ENCODE measurements at regions not wholly inside any gene's neighbourhood (a gene's known extent, or its start where the extent isn't known, plus 50 kb on each side); places are given as distances from the start of the nearest gene placed in this dataset.
"Not testable (repeated sequence)": the region's sequence is repeated elsewhere in the genome, so short reads cannot be mapped to it uniquely, and the experiment has no call there.

GRCh38 chr1:244304656-244305055 is 147.1 kb downstream of the ADSS2 start:
- TF ChIP-seq CTCF (IDR thresholded peaks at IDR 0.05; ENCODE audit: insufficient read depth, low read depth, low read length), result no peak
- no peak for TF ChIP-seq EZH2 (IDR thresholded peaks at IDR 0.05; ENCODE audit: insufficient read depth, low read length)
- no peaks in the 10 kb centered on the region for H3K79me2 ChIP-seq (ENCODE audit: insufficient read depth, low read length)
- Mint-ChIP-seq H3K27ac (ENCODE audit: unreplicated experiment) (no peak overlapping the region), H3K36me3 (ENCODE audit: low read depth, unreplicated experiment) (no peaks in the 10 kb centered on the region), H3K4me3 (ENCODE audit: unreplicated experiment) (no peak overlapping the region), H3K9me3 (ENCODE audit: unreplicated experiment) (peaks cover 13% of the 10 kb centered on the region), H3K27me3 (ENCODE audit: low read depth, unreplicated experiment) (no peaks in the 10 kb centered on the region), H3K4me1 (ENCODE audit: low read depth, unreplicated experiment) (peaks cover 9% of the 10 kb centered on the region)
- FAIRE-seq, result no peak
- peaks cover 5% of the 10 kb centered on the region for H3K4me1 ChIP-seq (ENCODE audit: insufficient read depth, low read length)
- H3K4me2 ChIP-seq (ENCODE audit: low read length), result no peak overlapping the region
- no peaks in the 10 kb centered on the region for H4K20me1 ChIP-seq (ENCODE audit: insufficient read depth, low read length)
- no peak overlapping the region for H3K9ac ChIP-seq (ENCODE audit: low read length)
- no peak overlapping the region for H2AFZ ChIP-seq (ENCODE audit: low read depth, low read length)
- no peak overlapping the region for H3K4me3 ChIP-seq (ENCODE audit: insufficient read depth, low read depth, low read length)
- H3K27me3 ChIP-seq (ENCODE audit: insufficient read depth, low read length), result no peaks in the 10 kb centered on the region
- no peaks in the 10 kb centered on the region for H3K9me3 ChIP-seq (ENCODE audit: insufficient read depth, low read depth, low read length)
- no peak overlapping the region for H3K27ac ChIP-seq (ENCODE audit: low read depth, low read length)
- H3K36me3 ChIP-seq (ENCODE audit: insufficient read depth, low read length), result no peaks in the 10 kb centered on the region
- no peak for DNase-seq (ENCODE audit: low read depth)

- H3K9me3 ChIP-seq (ENCODE audit: insufficient read depth, low read depth, low read length), result no peaks in the 10 kb centered on the region
- no peak overlapping the region for H3K4me3 Mint-ChIP-seq (ENCODE audit: unreplicated experiment)
- H2AFZ ChIP-seq (ENCODE audit: low read depth, low read length), result no peak overlapping the region
- H4K20me1 ChIP-seq (ENCODE audit: insufficient read depth, low read length), result no peaks in the 10 kb centered on the region
- H3K4me2 ChIP-seq (ENCODE audit: low read length), result no peak overlapping the region
- no peaks in the 10 kb centered on the region for H3K36me3 Mint-ChIP-seq (ENCODE audit: low read depth, unreplicated experiment)
- H3K9ac ChIP-seq (ENCODE audit: low read length), result no peak overlapping the region
- no peaks in the 10 kb centered on the region for H3K36me3 ChIP-seq (ENCODE audit: insufficient read depth, low read length)
- TF ChIP-seq EZH2 (IDR thresholded peaks at IDR 0.05; ENCODE audit: insufficient read depth, low read length), result no peak
- no peak for TF ChIP-seq CTCF (IDR thresholded peaks at IDR 0.05; ENCODE audit: insufficient read depth, low read depth, low read length)
- no peaks in the 10 kb centered on the region for H3K79me2 ChIP-seq (ENCODE audit: insufficient read depth, low read length)
- H3K9me3 Mint-ChIP-seq (ENCODE audit: unreplicated experiment), result peaks cover 13% of the 10 kb centered on the region
- peaks cover 5% of the 10 kb centered on the region for H3K4me1 ChIP-seq (ENCODE audit: insufficient read depth, low read length)
- no peaks in the 10 kb centered on the region for H3K27me3 ChIP-seq (ENCODE audit: insufficient read depth, low read length)
- FAIRE-seq (no peak), DNase-seq (ENCODE audit: low read depth) (no peak)
- peaks cover 9% of the 10 kb centered on the region for H3K4me1 Mint-ChIP-seq (ENCODE audit: low read depth, unreplicated experiment)
- H3K27ac ChIP-seq (ENCODE audit: low read depth, low read length), result no peak overlapping the region
- no peak overlapping the region for H3K4me3 ChIP-seq (ENCODE audit: insufficient read depth, low read depth, low read length)
- H3K27me3 Mint-ChIP-seq (ENCODE audit: low read depth, unreplicated experiment), result no peaks in the 10 kb centered on the region
- no peak overlapping the region for H3K27ac Mint-ChIP-seq (ENCODE audit: unreplicated experiment)
These were observed 145.8 kb downstream of the ADSS2 start for GRCh38 chr1:244305776-244306341.

- no peaks in the 10 kb centered on the region for H4K20me1 ChIP-seq (ENCODE audit: insufficient read depth, low read length)
- H3K4me1 ChIP-seq (ENCODE audit: insufficient read depth, low read length), result peaks cover 5% of the 10 kb centered on the region
- Mint-ChIP-seq H3K27me3 (ENCODE audit: low read depth, unreplicated experiment) (no peaks in the 10 kb centered on the region), H3K4me1 (ENCODE audit: low read depth, unreplicated experiment) (peaks cover 8% of the 10 kb centered on the region), H3K4me3 (ENCODE audit: unreplicated experiment) (no peak overlapping the region), H3K9me3 (ENCODE audit: unreplicated experiment) (peaks cover 13% of the 10 kb centered on the region), H3K36me3 (ENCODE audit: low read depth, unreplicated experiment) (no peaks in the 10 kb centered on the region), H3K27ac (ENCODE audit: unreplicated experiment) (no peak overlapping the region)
- no peak overlapping the region for H3K9ac ChIP-seq (ENCODE audit: low read length)
- H3K9me3 ChIP-seq (ENCODE audit: insufficient read depth, low read depth, low read length), result no peaks in the 10 kb centered on the region
- no peaks in the 10 kb centered on the region for H3K79me2 ChIP-seq (ENCODE audit: insufficient read depth, low read length)
- no peaks in the 10 kb centered on the region for H3K36me3 ChIP-seq (ENCODE audit: insufficient read depth, low read length)
- TF ChIP-seq EZH2 (IDR thresholded peaks at IDR 0.05; ENCODE audit: insufficient read depth, low read length) (no peak), CTCF (IDR thresholded peaks at IDR 0.05; ENCODE audit: insufficient read depth, low read depth, low read length) (no peak)
- no peak overlapping the region for H3K4me2 ChIP-seq (ENCODE audit: low read length)
- no peak overlapping the region for H3K27ac ChIP-seq (ENCODE audit: low read depth, low read length)
- FAIRE-seq, result no peak
- H2AFZ ChIP-seq (ENCODE audit: low read depth, low read length), result no peak overlapping the region
- H3K4me3 ChIP-seq (ENCODE audit: insufficient read depth, low read depth, low read length), result no peak overlapping the region
- no peak for DNase-seq (ENCODE audit: low read depth)
- no peaks in the 10 kb centered on the region for H3K27me3 ChIP-seq (ENCODE audit: insufficient read depth, low read length)
These were observed 145.2 kb downstream of the ADSS2 start for GRCh38 chr1:244306544-244306943.

- H3K9me3 ChIP-seq (ENCODE audit: insufficient read depth, low read depth, low read length); H3K4me2 ChIP-seq (ENCODE audit: low read length); H3K27ac ChIP-seq (ENCODE audit: low read depth, low read length); H3K27me3 ChIP-seq (ENCODE audit: insufficient read depth, low read length); FAIRE-seq; H3K36me3 ChIP-seq (ENCODE audit: insufficient read depth, low read length); H3K79me2 ChIP-seq (ENCODE audit: insufficient read depth, low read length); H3K9ac ChIP-seq (ENCODE audit: low read length); H4K20me1 ChIP-seq (ENCODE audit: insufficient read depth, low read length); H3K4me1 Mint-ChIP-seq (ENCODE audit: low read depth, unreplicated experiment); H3K4me3 Mint-ChIP-seq (ENCODE audit: unreplicated experiment); H3K27ac Mint-ChIP-seq (ENCODE audit: unreplicated experiment); DNase-seq (ENCODE audit: low read depth); H3K4me1 ChIP-seq (ENCODE audit: insufficient read depth, low read length); H3K4me3 ChIP-seq (ENCODE audit: insufficient read depth, low read depth, low read length); H3K36me3 Mint-ChIP-seq (ENCODE audit: low read depth, unreplicated experiment); H2AFZ ChIP-seq (ENCODE audit: low read depth, low read length); H3K27me3 Mint-ChIP-seq (ENCODE audit: low read depth, unreplicated experiment): not testable (repeated sequence)
- H3K9me3 Mint-ChIP-seq (ENCODE audit: unreplicated experiment), result peaks cover 13% of the 10 kb centered on the region
These were observed 142.5 kb downstream of the ADSS2 start for GRCh38 chr1:244309191-244309590.
